ENCODE measurements at regions not wholly inside any gene's neighbourhood (a gene's known extent, or its start where the extent isn't known, plus 50 kb on each side); places are given as distances from the start of the nearest gene placed in this dataset.

DNA sequence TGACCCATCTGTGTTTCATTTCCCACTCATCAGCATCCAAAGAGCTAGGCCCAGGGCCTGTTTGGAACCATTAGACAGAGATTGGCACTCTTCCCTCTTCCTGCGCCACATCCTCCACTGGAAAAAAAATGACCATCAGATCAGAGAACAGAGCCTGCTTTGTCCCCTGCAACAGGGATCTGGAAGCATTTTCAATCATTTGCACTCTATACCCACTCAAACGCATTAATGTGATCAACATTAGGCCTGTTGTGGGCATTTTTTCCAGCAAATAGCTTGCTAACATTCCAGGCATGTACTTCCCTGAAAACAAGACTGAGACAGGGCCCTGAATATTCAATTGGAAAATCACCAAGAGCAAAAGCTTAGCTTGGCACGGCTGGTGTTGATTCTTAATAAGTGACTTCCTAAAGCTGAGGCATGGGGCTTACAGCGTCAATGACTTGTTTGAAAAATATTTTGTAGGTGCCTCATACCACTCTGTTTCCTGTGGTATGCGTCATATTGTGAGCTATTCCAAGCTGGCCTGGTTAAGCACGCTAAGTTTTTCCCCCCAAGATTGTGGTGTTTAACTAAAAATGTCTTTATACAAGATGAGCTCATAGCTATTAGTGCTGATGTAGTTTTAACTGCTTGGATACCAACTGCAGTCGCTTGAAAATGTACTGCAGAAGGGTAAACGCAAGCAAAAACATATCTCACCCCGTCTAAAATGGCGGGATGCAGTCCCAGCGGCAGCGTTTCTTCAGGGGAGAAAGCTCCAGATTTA is 404.4 kb downstream of the SPRY2 start:
- TF ChIP-seq EZH2 (IDR thresholded peaks at IDR 0.05; ENCODE audit: low read length), result no peak
- TF ChIP-seq, protein P1, sequence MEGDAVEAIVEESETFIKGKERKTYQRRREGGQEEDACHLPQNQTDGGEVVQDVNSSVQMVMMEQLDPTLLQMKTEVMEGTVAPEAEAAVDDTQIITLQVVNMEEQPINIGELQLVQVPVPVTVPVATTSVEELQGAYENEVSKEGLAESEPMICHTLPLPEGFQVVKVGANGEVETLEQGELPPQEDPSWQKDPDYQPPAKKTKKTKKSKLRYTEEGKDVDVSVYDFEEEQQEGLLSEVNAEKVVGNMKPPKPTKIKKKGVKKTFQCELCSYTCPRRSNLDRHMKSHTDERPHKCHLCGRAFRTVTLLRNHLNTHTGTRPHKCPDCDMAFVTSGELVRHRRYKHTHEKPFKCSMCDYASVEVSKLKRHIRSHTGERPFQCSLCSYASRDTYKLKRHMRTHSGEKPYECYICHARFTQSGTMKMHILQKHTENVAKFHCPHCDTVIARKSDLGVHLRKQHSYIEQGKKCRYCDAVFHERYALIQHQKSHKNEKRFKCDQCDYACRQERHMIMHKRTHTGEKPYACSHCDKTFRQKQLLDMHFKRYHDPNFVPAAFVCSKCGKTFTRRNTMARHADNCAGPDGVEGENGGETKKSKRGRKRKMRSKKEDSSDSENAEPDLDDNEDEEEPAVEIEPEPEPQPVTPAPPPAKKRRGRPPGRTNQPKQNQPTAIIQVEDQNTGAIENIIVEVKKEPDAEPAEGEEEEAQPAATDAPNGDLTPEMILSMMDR (optimal IDR thresholded peaks at IDR 0.05 in 1 of 3, IDR thresholded peaks at IDR 0.05 in 1 of 3, conservative IDR thresholded peaks at IDR 0.05 in 1 of 3; ENCODE audit: extremely low read depth in 1 of 3, insufficient read depth in 2 of 3, low read length in 3 of 3), result no peak
- H3K79me2 ChIP-seq (ENCODE audit: control insufficient read depth, insufficient read depth, low read length), result no peaks in the 10 kb centered on the region
- H3K4me3 ChIP-seq (ENCODE audit: control insufficient read depth in 2 of 3, extremely low read depth in 1 of 3, insufficient read depth in 2 of 3, low read depth in 1 of 3, low read length in 3 of 3), result peak overlapping the region in 1 of 3 experiments; percentile 21
- peak overlapping the region; percentile 55 for H3K4me2 ChIP-seq (ENCODE audit: control insufficient read depth, extremely low read depth, insufficient read depth, low read depth, low read length)
- peak; percentile 99 for FAIRE-seq
- H3K4me1 ChIP-seq (ENCODE audit: control insufficient read depth, extremely low read depth, insufficient read depth, low read length), result peaks cover 29% of the 10 kb centered on the region
- no peaks in the 10 kb centered on the region for H4K20me1 ChIP-seq (ENCODE audit: control insufficient read depth, extremely low read depth, insufficient read depth, low read length)
- H3K27ac ChIP-seq (ENCODE audit: control insufficient read depth, insufficient read depth, low read length), result peak overlapping the region; percentile 92
- no peaks in the 10 kb centered on the region for H3K9me3 ChIP-seq (ENCODE audit: control insufficient read depth, low read depth, low read length)
- peak overlapping the region; percentile 83 for H2AFZ ChIP-seq (ENCODE audit: control insufficient read depth, low read length)
- no peaks in the 10 kb centered on the region for H3K27me3 ChIP-seq (ENCODE audit: control insufficient read depth, extremely low read depth, insufficient read depth, low read length)
- dilution Hi-C loops (cut with MboI; ENCODE audit: extremely low pct_ligation_motif_present, low sequenced_read_pairs), result no loop called here
- H3K9me1 ChIP-seq (ENCODE audit: control insufficient read depth, extremely low read depth, insufficient read depth, low read length), result no peaks in the 10 kb centered on the region
- peak; percentile 88 for DNase-seq (ENCODE audit: low read depth, low spot score)
- H3K9ac ChIP-seq (ENCODE audit: control insufficient read depth, extremely low read depth, insufficient read depth, low read length), result peak overlapping the region; percentile 49
- no peaks in the 10 kb centered on the region for H3K36me3 ChIP-seq (ENCODE audit: control insufficient read depth in 2 of 2, extremely low read depth in 1 of 2, insufficient read depth in 2 of 2, low read length in 2 of 2)

DNA sequence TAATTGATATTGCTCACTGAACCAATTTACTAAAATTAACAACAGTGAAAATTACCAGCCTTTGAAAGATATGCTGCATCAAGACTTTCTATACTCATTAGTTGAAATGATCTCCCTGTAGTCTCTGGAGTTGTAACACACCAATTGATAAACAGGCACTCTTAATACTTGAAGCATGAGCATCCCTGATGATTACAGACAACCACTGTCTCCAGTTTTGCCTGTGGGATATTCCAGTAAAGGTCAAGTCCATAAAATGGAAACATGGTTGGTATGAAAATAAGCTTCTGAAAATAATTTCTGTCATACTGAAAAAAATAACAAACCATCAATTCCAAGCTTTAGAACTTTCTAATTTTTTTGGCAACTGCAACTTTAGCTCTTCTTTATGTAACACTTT is 405.8 kb downstream of the SPRY2 start:
- Histone ChIP-seq H3K9me1 (ENCODE audit: control insufficient read depth, extremely low read depth, insufficient read depth, low read length) (no peaks in the 10 kb centered on the region), H3K4me2 (ENCODE audit: control insufficient read depth, extremely low read depth, insufficient read depth, low read depth, low read length) (no peak overlapping the region), H4K20me1 (ENCODE audit: control insufficient read depth, extremely low read depth, insufficient read depth, low read length) (no peaks in the 10 kb centered on the region), H3K9me3 (ENCODE audit: control insufficient read depth, low read depth, low read length) (no peaks in the 10 kb centered on the region), H3K27ac (ENCODE audit: control insufficient read depth, insufficient read depth, low read length) (peak overlapping the region; percentile 92), H3K9ac (ENCODE audit: control insufficient read depth, extremely low read depth, insufficient read depth, low read length) (no peak overlapping the region), H3K79me2 (ENCODE audit: control insufficient read depth, insufficient read depth, low read length) (no peaks in the 10 kb centered on the region), H3K4me3 (ENCODE audit: control insufficient read depth in 2 of 3, extremely low read depth in 1 of 3, insufficient read depth in 2 of 3, low read depth in 1 of 3, low read length in 3 of 3) (no peak overlapping the region), H3K36me3 (ENCODE audit: control insufficient read depth in 2 of 2, extremely low read depth in 1 of 2, insufficient read depth in 2 of 2, low read length in 2 of 2) (no peaks in the 10 kb centered on the region), H3K4me1 (ENCODE audit: control insufficient read depth, extremely low read depth, insufficient read depth, low read length) (peaks cover 29% of the 10 kb centered on the region), H3K27me3 (ENCODE audit: control insufficient read depth, extremely low read depth, insufficient read depth, low read length) (no peaks in the 10 kb centered on the region), H2AFZ (ENCODE audit: control insufficient read depth, low read length) (peak overlapping the region; percentile 37)
- TF ChIP-seq EZH2 (IDR thresholded peaks at IDR 0.05; ENCODE audit: low read length), result no peak
- TF ChIP-seq, protein P1 (optimal IDR thresholded peaks at IDR 0.05 in 1 of 3, IDR thresholded peaks at IDR 0.05 in 1 of 3, conservative IDR thresholded peaks at IDR 0.05 in 1 of 3; ENCODE audit: extremely low read depth in 1 of 3, insufficient read depth in 2 of 3, low read length in 3 of 3), result no peak
- FAIRE-seq (no peak), DNase-seq (ENCODE audit: low read depth, low spot score) (no peak)
- dilution Hi-C loops (cut with MboI; ENCODE audit: extremely low pct_ligation_motif_present, low sequenced_read_pairs), result no loop called here

Measured in keratinocyte (primary cell).